ENCODE measurements at regions not wholly inside any gene's neighbourhood (a gene's known extent, or its start where the extent isn't known, plus 50 kb on each side); places are given as distances from the start of the nearest gene placed in this dataset.

DNA sequence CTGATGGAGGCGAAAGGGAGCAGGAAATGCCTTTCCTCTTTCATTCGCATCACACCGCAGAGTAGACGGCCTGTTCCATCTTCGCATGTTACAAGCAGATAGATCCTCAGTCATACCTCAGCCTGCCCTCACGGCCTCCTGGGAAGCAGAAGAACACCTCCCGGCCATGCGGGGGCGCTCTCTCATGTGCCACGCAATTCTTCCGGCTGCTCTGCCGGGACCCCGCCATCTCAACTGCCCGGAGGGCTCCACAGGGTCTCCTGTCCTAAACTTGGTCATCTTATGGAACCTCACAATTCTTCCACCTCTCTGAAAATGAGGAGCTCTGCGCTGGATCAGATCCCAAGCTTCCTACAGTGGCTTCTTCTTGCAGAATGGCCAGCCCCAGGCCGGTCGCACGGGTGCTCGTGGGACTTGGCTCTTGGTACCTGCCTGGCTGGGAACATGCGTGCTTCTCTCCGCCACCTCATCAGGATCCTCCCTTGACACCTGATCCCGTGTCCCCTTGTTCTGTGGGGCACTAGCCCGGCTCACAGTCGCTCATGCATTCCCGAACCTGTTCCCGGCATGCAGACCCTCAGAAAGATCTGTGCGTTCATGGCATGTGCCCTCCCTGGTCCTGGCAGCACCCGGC is 262.8 kb upstream of the SHH start:
- intact Hi-C loops (cut with micrococcal nuclease): no loop called here

DNA sequence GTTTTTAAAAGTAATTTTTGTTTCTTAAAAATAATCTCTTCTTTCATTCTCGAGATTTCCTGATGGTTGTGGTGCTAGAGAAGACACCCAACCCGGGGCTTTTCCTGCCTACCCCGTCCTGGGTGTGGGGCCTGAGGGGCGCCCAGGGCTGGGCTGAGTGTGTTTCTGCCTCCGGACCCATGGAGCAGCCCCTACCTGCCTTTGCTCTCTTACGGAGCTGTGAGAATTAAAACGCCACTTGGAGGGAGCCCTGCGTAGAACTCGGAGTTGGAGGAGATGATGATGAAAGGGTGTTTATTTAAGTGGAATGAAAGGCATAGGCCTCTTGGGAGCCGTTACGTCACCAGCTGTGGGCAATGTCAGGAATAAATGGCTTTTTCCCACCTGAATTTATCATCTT is 261.8 kb upstream of the SHH start:
- intact Hi-C loops (cut with micrococcal nuclease): no loop called here

DNA sequence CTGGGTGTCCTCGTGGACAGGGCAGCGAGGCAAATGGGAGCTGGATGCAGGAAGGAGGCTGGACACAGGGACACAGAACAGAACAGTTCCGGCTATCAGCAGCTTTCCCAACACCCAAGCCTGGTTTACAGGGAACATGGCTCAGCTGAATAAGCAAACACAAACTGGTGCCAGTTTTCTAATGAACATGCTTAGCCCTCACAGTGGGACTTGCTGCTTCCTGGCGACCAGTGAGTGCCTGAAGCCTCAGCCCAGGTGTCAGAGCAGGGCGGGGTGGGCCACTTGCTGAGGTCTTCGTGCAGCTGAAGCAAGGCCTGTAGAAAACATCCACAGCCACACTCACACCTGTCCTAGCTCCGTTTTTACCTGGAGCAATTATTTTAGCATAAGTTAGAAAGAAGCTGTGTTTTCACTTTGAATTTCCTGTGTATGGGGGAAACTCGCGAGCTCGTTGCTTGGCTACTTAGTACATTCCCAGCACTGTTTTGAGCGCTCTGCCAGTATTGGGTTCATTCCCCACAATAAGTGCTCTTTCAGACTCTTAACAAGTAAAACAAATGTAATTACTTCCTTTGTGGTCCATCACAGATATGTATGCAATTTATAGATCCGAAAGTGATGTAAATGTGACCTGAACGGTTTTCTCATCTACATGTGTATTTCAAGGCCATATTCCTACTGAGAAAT is 261.2 kb upstream of the SHH start:
- intact Hi-C loops (cut with micrococcal nuclease): no loop called here

DNA sequence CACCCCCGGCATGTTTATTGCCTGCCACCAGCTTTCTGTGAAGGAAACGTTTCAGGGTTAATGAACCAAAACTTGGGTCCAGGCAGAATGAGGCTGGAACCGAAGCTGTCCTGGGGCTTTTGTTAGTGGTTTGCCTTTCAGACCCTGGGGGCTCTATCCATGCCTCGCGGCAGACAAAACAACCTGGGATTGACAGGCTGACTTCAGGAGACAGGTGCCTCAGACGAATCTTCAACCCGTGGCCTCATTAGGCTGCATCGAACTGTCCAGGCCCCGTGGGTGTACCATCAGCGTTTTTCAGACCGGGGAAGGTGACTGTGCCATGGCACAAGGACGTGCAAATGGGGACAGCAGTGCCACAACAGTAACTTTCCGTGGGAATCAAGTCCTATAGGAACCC is 259.3 kb upstream of the SHH start:
- intact Hi-C loops (cut with micrococcal nuclease): no loop called here

DNA sequence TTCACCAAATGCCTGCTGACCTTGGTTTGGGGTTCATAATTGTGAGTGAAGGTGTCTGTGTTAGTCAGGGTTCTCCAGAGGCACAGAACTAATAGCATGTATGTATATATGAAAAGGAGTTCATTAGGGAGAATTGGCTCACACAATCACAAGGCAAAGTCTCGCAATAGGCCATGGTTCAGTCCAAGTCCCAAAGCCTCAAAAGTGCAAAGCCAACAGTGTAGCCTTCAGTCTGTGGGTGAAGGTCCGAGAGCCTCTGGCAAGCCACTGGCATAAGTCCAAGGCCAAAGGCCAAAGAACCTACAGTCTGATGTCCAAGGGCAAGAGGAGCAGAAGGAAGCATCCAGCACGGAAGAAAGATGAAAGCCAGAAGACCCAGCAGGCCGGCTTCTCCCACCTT is 257.6 kb upstream of the SHH start:
- intact Hi-C loops (cut with micrococcal nuclease): no loop called here

DNA sequence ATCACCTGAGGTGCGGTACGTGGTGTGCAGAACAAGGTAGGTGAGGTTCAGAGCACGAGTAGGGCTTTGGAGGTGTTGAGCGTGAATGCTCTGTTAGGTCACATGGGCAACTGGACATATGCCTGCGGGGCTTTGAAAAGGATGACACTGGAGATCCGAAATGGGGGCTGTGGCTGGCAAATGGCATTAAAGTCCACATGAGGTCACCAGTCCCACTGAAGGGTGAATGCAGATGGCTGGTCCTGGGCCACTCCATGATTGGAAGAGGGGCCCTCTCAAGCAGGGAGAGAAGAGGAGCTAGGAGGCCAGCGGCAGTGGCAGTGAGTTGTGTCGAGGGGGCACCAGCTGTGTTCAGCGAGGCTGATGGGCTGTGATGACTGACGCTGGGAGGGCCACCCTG is 254.9 kb upstream of the SHH start:
- intact Hi-C loops (cut with micrococcal nuclease): no loop called here

DNA sequence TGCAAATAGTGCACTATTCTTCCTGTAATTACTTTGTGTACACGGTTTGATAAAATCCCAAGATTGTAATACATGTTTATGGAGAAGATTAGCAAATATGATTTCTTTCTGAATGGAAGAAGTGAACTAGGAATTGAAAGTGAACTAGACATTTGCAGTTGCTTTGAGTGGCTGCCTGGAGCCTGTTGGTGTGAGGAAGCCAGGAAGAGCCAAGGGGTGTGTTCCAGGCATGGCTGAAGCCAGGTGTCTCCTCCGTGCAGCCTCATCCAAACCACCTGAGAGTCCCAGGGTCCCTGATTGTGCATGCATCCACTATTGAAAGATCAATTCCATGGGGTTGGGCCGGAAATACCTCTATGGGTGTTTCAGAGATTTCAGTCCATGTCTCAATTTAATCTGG is 253.1 kb upstream of the SHH start:
- intact Hi-C loops (cut with micrococcal nuclease): no loop called here

DNA sequence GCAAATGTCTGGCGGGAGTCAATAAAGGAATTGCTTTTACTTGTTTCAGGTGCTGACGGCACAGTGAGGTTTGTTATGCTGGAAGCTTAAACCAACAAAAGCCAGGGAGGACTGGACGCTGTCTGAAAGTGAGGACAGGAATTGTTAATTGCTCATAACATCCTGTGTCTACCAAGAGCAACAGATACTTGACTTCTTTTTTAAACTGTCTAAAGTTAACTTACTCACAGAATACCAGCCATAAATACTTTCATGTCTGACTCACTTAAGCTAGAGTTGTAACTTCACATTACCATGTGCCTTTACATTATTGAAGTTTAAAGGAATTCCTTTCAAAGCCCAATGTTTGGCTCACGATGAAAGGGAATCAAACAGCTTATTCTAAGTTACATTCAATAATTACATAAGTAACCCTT is 252.7 kb upstream of the SHH start:
- intact Hi-C loops (cut with micrococcal nuclease): no loop called here

DNA sequence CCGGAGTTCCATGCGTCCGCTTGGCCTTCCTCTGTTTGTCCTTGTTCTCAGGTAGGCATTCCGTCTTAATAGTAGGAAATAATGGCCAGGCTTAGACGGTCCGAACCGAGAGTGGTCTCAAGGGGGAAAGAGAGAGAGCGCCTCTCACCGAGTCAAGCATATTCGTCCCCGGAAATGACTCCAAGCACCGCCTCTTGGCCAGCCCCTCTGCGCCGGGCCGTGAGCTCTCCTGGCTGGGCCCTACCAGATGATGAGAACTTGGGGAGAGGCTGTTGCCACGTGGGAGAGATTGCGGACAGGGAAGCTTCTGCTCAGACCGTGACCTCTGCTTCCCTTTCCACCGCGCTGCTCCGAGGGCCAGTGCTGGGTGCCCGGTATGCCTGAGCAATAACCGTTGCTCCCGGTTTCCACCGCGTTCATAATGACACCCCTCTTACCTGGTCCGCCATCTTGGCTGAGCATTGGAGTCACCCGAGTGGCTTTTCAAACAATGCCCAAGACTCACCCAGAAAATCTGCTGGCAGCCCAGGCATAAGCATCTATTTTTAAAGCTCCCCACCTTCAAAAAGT is 251.1 kb upstream of the SHH start:
- intact Hi-C loops (cut with micrococcal nuclease): no loop called here

DNA sequence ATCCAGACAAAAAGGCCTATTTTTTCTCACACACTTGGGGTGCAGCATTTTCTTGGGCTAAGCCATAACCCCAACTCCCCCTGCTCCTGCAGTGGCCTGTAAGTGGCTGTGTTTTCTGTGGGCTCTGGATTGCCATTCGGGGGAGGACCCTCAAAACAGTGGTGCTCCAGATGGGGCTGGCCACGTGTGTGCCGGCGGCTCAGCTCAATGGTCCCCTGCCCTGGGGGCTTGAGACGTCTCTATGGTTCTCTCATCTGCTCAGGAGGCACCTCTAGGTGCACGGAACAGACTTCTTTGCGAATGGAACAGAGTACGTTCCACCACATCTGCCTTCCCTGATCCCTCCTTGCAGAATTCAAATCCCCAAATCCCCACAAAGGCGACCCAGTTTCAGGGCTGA is 250.0 kb upstream of the SHH start:
- intact Hi-C loops (cut with micrococcal nuclease): no loop called here

DNA sequence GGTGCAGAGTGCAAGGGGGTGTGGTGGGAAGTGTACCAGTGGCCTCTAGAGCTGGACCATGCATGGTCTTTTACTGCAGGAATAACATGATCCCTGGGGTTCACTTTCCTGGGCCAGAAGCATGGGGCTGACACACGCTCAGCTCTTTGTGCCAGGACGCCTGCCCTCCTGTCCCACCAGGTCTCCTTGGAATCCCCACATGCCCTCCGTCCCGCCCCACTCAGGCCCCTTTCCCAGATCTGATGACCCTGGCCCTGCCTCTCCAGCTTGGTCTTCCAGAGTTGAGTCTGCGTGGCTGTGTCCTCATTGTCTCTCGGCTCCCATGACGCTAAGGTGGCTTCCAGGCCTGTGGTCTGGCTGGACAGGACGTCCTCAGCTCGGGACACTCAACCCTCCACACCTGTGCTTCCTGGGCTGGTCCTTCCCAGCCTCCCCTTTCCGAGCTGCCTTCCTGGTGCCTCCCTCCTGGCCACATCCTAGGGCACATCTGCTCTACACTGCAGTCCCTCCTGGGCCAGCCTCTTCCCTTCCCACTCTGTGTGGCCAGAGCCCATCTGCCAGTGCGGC is 249.5 kb upstream of the SHH start:
- intact Hi-C loops (cut with micrococcal nuclease): no loop called here

DNA sequence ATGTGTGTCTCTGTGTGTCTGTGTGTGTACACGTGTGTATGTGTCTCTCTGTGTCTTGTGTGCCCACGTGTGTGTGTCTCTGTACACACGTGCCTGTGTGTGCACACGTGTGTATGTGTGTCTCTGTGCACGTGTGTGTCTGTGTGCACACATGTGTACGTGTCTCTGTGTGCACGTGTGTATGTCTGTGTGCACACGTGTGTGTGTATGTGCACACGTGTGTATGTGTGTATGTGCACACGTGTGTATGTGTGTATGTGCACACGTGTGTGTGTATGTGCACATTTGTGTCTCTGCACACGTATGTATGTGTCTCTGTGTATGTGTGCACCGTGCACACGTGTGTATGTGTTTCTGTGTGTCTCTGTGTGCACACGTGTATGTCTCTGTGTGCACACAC is 248.7 kb upstream of the SHH start:
- intact Hi-C loops (cut with micrococcal nuclease): no loop called here

DNA sequence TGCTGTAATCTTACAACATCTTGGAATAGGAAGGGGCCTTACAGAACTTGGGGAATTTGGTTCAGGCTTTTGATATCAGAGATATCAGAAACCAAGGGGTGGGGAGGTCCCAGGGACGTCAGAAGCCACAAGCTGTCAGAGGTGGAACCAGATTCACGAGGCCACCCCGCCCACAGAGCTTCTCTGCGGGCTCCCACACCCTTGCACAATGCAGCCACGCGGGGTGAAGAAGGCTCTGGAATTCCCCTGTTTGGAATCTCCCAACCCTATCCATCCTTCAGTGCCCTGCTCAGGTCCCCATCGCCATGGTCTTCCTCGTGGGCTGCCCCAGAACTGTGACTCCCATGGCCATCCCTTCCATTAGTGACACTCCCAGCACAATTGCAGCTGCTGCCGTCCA is 247.1 kb upstream of the SHH start:
- intact Hi-C loops (cut with micrococcal nuclease): no loop called here

DNA sequence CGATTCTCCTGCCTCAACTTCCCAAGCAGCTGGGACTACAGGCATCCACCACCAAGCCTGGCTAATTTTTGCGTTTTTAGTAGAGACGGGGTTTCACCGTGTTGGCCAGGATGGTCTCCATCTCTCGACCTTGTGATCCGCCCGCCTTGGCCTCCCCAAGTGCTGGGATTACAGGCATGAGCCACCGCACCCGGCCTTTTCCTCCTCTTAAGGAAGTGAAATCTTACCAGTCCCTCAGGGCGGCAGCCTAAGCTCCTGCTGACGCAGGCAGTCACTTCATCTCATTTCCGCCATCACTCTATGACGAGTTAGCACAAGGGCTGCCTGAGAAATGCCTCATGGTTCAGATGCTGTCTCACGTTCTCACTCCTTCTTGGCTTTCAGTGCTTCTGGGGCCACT is 246.0 kb upstream of the SHH start:
- intact Hi-C loops (cut with micrococcal nuclease): no loop called here

DNA sequence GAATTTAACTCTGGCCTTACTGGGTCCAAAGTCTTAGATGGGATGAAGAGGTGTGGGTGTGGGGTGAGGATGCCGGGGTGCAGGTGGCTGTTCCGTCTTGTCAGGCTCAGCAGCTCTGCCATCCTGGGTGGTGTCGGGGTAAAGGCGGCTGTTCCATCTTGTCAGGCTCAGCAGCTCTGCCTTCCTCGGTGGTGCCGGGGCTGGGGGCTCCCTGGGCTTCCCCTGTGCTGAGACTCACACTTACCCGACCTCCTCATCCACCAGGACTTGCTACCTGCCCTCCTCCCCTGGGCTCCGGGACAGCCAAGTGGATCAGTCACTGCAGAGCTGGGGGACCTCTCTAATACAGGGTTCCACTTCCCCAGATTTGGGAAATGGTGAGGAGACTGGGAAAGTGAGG is 244.3 kb upstream of the SHH start:
- intact Hi-C loops (cut with micrococcal nuclease): no loop called here

DNA sequence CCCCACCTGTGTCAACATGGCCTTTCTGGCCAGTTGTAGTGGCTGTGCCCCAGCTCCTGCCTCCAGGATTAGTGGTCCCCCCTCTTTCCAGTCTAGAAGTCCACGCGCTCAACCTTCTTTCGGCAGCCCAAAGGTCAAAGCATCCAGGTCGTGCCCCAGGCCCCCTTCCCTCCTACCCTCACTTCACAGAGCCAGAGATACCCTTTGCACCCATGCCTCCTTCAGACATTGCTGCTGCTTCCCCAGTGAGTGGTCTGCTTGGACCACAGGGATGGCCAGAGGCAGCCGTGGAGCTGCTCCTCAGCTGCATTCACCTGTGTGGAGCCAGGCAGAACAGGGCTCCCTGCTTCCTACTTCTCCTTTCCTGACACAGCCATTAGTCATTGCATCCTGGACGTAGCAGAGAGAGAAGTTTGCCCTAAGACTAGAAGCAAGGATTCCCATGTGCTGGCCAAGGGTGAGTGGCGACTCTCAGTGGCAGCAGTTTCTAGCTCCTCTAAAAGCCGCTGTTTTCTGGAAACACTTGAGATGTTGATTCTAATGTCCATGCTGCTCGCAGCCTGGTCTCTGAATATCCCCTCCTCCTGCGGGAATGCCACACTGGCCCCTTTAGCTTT is 243.1 kb upstream of the SHH start:
- intact Hi-C loops (cut with micrococcal nuclease): no loop called here

DNA sequence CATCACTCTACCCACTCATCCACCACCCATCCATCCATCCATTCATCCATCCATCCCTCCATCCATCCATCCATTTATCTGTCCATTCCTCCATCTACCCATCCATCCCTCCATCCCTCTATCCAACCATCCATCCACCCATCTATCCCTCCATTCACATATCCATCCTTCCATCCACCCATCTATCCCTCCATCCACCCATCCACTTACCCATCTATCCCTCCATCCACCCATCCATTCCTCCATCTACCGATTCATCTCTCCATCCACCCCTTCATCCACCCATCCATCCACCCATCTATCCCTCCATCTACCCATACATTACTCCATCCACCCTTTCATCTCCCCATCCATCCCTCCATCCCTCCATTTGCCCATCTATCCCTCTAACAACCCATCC is 239.6 kb upstream of the SHH start:
- intact Hi-C loops (cut with micrococcal nuclease): no loop called here

DNA sequence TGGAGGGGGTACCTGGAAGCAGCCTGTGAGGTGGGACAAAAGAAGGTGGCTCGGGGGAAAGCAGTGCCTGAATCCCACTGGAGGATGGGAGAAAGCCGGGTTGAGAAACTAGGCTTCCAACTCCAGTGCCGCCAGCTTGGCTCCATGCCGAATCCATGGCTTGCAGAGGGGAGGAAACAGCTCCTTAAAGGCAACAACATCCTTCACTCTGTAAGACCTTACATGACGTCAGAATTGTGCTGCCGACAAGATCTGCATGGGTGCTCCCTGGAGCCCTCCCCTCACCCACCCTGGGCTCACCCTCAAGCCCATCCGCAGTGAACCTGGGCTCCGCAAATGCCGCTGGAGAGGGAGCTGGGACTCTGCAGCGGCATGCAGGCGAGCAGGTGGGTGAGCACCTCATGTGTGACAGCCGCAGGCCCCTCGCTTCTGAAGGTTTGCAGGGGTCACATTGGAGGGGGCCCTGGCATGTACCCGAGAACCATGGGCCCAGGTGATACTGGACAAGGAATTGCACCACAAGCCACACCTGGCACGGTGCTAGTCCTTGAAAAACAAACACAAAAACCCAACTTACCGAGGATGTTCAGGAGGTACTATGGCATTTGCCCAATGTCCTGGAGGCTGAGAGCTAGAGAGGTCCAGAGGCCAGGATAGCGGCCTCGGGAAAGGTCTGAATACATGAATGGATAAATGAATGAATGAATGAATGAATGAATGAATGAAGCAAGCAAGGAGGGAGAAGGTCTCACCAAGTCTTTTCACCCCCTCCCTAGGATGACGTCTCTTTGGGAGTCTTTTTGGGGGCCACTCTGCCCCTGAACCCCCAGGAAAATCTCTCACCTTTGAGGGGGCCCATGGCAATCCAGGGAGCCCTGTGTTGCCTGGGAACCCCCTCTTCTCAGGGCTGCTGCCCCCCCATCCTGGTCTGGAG is 238.6 kb upstream of the SHH start:
- intact Hi-C loops (cut with micrococcal nuclease): no loop called here

DNA sequence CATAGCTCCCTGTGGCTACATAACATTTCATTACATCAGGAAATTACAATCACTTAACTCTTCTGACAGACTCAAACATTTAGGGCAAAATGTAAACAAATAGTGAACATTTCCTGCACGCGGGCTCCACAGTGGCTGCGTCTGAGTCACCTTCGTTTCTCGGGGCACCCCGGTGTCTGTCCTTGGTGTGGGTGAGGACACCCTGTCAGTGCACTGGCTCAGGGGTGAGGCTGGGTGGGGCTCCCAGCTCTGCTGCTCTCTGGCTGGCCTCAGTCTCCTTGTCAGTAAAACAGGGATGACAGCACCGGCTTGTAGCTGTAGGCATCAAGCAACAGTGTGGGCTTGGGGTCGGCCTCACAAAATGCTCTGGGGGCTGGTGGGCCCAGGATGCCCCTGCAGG is 237.1 kb upstream of the SHH start:
- intact Hi-C loops (cut with micrococcal nuclease): no loop called here

DNA sequence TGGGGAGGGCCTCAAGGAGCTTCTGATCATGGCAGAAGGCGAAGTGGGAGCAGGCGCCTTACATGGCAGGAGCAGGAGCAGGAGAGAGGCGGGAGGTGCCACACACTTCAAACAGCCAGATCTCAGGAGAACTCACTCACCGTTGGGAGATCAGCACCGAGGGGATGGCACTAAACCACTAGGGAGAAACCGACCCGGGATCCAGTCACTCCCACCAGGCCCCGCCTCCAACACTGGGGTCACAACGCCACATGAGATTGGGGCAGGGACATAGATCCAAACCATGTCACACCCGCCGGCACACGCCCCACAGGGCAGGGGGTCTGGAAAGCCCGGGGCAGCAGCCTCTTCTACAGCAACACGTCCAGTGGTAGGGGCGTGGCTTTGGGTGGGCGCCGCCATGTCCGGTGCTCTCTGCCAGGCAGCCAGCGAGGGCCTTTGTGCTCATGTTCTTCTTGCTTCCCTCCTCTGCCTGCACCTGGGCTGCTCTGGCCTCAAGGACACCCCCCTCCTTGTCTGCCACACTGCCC is 233.8 kb upstream of the SHH start:
- intact Hi-C loops (cut with micrococcal nuclease): no loop called here
